IPS DF 4.7 (cell line): ENCODE measurements at regions not wholly inside any gene's neighbourhood (a gene's known extent, or its start where the extent isn't known, plus 50 kb on each side); places are given as distances from the start of the nearest gene placed in this dataset.

Experiments used
- DNase-seq: peaks from one replicate; pipeline ENCODE4 v3.0.0-alpha.2; 2013; ENCODE audit warnings: low spot score; ENCODE audit errors: extremely low read depth

DNA sequence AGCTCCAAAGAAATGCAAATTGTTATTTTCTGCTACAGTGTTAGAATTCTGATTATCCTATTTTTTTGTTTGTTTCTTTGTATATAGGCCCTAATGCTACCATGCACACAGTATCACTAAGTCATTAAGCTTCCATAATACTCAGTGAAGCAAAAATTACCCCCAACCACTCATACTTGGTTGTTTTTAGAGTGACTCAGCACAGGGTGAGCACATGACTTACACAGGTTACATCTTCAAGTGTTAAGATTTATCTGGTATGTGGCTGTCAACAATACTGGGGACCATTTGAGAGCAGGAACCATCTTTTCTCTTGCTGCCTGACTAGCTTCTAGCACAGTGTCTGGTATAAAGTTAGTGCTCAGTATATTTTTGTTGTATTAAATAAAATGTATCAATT is 255.8 kb upstream of the SLC24A2 start:
- DNase-seq = no peak

GRCh38 chr9:20043461-20043860 is 254.6 kb upstream of the SLC24A2 start:
- no peak for DNase-seq

- no peak for DNase-seq
Measured at GRCh38 chr9:20043035-20043434, 254.2 kb upstream of the SLC24A2 start.

DNA sequence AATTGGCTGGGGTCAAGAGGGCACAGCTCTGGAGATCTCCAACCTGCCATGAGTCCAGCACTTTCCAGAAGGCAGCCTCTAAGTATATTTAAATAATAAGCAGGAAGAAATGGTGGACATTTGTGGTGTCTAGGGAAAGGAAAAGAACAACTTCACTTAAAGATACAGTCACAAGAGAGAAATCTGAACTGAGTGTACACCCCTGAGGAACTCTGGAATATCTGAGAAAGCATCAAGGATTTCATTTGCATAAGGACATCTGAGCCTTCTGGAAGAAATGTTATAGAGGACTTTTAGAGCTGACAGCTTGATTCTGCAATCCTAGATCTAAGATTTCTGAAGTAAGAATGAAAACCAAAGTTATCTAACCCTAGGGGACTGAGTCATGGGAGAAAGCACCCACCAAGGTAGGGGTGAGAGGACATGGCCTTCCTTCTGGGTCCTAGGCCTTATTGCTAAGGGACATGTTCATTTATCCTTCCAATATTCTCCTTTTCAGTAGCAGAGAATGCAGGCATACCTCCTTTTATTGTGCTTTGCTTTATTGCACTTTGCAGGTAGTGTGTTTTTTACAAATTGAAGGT is 253.4 kb upstream of the SLC24A2 start:
- no peak for DNase-seq

DNA sequence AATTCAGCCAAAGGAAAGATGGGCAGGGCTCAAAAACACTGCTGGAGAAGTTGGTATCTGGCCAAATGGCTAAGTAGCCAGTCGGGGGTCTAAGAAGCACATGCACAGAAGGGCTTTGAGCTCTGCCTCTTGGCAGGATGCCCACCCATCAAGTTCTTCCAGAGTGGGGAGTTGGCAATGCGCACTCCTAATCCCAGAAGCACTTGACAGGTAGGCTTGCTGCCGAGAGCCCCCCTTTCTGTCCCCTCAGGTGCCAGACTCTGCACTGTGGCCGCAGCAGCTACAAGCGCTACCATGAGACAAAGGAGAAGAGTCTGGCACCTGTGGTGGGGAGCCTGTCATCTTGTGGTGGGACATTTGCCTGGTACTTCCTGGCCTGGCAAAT is 252.9 kb upstream of the SLC24A2 start:
- no peak for DNase-seq

DNA sequence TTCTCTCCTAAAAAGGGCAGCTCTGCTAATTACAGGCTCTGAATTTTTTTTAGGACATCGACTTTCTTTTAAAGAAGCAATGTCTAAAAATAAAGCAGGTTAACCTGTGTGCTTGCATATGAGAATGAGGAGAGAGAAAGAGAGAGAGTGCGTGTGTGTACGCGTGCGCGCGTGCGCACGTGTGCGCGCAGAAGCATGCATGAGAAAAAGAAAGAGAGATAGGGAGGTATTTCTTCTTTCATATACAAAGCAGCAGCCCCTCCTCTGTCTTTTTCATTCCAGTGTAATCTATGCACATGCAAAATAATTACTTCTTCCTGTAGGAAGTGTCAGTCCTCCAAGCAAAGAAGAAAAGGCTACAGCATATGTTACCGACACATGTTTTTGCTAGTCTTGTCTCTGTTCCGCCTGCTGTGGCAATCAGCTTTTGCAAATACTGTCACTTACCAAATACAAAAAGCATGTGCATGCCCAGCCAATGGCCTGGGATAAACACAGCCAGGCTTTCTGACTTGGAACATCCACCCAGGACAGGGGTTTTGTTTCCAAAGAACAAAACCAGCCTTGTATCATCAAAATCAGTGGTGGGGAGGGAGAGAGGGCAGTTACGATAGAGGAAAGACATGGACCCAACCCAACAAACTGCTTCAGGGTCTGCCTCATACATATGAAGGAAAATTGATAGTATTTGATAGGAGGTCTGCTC is 252.3 kb upstream of the SLC24A2 start:
- DNase-seq = no peak

DNA sequence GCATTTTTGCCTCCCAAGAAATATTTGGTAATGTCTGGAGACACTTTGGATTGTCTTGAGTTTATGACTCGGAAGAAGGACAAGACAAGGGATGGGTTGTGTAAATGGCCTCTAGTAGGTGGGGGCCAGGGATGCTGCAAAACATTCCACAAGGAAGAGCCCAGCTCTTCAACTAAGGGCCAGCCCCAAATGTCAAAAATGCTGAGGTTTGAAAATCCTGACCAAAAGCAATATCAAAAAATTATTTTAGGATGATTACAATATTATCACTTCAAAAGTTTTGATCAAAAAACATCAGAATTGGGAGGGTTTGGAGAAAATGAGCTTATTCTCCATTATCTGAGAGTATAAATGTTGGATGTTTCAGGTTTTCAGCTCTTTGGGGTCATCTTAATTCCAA is 248.9 kb upstream of the SLC24A2 start:
- DNase-seq = no peak

DNA sequence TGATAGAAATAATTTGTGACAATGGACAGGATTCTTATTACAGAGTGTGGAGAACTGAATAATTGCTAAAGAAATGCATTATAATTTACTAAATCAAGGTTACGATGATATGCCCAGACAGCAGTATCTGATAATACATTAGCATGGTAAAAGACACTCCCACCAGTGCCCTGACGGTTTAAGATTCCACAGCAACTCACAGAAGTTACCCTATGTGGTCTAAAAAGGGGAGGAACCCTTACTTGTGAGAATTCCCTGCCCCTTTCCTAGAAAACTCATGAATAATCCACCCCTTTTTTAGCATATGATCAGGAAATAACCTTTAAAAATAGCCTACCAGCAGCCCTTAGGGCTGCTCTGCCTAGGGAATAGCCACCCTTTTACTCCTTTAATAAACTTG is 244.7 kb upstream of the SLC24A2 start:
- DNase-seq = no peak

GRCh38 chr9:20032413-20033006 is 243.7 kb upstream of the SLC24A2 start:
- no peak for DNase-seq

- DNase-seq = no peak
Measured at GRCh38 chr9:20031836-20032235, 243.0 kb upstream of the SLC24A2 start.

GRCh38 chr9:20030671-20031070 is 241.8 kb upstream of the SLC24A2 start:
- DNase-seq = no peak

DNA sequence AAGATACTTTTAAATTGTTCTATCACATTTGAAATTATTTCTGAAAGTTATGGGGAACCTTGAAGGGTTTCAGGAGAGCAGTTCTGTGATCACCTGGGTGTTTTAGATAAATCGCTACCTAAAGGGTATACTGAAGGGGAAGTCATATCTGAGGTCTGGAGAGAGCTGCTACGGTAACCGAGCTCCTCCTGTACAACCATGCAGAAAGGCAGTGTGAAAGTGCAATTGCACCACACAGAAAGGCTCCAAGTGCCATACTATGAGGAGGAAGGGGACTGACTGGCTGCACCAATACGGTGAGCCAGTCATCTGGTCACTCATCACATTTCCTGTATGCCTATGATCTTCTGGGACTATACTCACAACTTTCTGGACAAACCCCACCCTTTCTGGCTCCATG is 241.4 kb upstream of the SLC24A2 start:
- no peak for DNase-seq

DNA sequence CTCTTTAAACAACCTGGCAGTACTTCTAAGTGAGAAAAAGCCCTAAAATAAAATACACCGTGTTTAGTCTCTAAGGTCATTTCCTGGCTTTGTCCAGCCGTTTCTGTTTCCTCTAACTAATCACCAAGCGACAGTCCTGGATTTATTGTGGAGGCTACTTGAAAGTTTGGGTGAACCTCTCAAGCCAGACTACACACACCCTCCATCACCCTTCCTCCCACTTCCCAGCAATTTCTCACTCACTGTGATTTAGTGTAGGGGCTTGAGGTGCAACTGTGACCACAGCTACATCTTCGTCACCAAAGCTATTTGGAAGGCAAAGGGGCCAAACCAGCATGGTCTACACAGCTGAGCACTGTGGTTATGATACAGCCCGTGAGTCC is 240.0 kb upstream of the SLC24A2 start:
- no peak for DNase-seq

DNA sequence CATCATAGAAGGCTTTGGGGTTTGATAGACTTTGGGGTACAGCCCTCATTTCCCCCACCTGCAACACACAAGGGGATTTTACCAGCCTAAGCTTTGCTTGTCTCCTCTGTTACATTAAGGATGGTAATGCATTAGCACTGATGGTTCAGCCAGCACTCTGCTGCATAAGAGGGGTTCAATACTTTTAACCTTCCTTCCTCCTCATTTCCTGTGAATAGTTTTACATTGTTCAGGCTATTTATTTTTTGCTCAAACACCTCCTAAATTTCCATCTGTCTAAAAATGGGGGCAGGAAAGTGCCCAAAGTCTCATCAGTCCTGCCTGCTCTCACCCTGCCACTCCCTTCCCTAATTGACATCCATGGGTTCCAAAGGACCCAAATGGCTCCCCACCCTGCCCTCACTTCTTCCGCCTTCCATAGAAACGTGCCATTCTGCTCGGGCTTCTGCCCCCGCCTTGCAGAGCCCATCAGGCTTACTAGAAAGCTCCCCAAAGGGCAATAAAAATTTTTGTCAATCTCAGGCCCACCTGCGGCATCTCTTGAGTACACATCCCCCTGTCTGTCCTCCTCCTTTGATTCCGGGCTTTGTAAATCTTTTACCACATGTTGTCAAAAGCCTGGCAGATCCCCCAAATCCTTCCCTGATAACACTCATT is 239.5 kb upstream of the SLC24A2 start:
- no peak for DNase-seq

DNA sequence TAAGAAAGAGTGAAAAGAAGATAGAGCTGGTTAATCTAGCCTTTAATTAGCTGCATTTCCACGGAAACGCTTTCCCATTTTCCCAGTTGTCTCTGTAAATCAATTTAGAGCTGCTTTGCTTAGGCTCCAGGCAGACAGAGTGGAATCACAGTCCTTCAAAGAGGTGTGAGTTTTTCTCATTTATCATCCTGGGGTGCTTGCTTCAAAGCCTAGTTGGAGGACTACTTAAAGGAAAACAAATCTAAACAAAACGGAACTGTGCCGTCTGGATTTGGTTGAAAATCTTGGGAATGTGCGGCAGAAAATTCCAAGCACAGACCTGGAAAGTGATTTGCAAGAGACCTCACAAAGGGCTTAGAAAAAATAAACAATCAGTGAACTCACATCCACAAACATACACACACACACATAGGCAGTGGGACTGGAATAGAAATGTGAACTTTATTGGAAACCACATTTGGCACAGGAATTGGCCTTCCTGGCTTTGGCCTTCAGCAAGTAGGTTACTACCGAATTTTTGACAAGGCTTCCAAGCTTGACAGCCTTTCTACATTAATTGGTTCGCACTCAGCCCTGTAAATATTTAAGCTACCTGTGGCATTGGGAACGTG is 235.2 kb upstream of the SLC24A2 start:
- DNase-seq = no peak

DNA sequence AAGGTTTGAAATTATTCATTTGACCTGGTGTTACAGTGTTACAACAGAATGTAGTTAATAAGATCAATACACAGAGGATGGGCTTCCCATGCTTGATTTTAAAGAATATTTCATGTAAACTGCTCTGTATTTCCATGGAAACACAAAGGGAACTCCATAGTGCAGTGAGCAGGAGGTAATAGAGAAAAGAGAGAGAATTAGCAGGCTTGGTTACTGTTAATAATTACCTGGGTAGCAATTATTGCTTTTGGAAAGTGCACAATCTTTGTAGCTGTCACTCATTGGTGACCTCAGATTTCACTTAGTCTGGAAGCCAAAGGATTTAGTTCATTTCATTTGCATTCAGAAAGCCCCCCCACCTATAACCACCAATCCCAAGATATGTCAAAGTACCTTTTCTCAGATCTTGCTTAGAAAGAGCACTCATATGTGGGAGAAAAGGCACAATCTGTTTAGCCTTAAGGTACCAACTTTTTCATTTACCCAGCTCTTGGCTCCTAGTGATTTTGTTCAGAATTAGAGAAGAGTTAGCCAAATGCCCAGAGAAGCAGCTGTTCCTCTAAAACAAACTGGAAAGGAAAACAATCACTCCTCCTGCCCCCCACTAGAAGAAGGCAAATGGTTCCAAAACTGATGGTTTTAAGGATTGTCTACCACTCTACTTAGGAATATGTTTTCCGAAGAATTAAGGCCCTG is 234.5 kb upstream of the SLC24A2 start:
- DNase-seq = no peak

- DNase-seq = no peak
Measured at GRCh38 chr9:20022410-20022809, 233.6 kb upstream of the SLC24A2 start.

DNA sequence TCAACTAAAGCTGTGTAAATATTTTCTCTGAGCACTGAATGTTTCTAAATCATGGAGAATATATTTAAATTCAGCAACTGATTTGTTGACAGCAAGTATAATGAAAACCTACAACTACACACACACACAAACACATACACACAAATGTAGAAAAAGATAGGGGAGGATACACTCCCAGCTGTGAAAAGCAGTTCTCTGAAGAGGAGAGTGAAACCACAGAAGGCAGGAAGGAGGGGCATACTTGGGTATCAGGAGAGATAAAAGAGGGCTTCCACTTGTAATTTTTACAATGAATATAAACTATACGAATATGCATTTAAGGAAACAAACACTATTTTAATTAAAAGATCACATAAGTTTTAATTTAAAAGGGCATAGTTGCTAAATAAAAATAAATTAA is 227.8 kb upstream of the SLC24A2 start:
- DNase-seq = no peak

DNA sequence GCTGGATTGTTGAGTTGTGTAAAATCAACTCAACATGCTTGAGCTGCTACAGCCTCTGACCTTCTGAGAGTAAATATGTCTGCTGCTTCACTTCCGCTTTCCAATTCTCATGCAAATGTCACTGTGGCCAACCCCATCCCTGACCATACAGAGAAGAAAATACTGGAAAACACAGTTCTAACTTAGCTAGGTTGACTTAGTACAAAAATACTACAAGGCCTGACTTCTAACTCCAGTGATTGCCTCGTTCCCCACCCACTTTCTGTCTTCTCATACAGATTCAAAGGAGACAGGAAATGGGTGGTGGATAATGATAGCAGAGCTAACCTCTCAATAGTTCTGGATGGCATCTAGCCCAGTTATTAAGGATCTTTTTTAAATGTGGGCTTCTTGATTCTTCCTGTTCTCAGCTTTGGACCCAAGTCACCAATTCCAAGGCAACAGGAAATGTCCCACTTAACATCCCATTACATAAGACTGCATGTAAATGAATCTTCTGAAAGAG is 226.6 kb upstream of the SLC24A2 start:
- peak; percentile 11 for DNase-seq

DNA sequence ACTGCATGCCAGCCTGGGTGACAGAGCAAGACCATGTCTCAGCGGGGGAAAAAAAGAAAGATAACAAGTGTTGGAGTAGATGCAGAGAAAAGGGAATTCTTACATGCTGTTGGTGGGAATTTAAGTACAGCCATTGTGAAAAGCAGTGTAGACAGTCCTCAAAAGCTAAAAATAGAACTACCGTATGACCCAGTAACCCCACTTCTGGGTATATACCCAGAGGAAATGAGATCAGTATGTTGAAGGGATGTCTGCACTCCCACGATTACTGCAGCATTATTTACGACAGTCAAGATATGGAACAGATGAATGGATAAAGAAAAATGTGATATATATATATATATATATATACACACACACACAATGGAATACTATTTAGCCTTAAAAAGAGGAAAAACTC is 225.3 kb upstream of the SLC24A2 start:
- no peak for DNase-seq

- DNase-seq = no peak
Measured at GRCh38 chr9:20012232-20012631, 223.4 kb upstream of the SLC24A2 start.
